ENCODE measurements at regions not wholly inside any gene's neighbourhood (a gene's known extent, or its start where the extent isn't known, plus 50 kb on each side); places are given as distances from the start of the nearest gene placed in this dataset.

DNA sequence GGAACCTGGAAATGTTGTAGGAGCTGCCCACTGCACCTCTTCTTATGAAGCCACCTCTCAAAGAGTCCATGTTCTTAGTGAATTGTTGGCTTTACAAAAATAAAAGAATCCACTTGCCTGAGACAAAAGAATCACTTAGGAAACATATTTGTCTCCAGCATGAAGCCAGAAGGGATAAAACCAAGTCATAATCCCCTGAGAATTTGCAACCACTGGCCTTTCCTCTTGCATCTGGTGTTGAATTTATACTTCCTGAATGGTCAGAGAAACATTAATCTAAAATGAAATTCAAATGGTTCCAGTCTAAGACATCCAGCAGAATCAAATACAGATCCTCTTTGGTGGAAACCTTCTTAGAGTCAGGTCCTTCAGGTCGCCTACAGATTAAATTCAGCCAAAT lies 192.5 kb upstream of the ECI2 start:
- Mint-ChIP-seq H3K36me3 (peaks cover 4% of the 10 kb centered on the region), H3K27ac (no peak overlapping the region), H3K4me1 (no peaks in the 10 kb centered on the region), H3K27me3 (no peaks in the 10 kb centered on the region), H3K9me3 (peaks cover 0 to 5% (median 0%) of the 10 kb centered on the region in 3 donors), H3K4me3 (no peak overlapping the region)

- Mint-ChIP-seq H3K4me3 (no peak overlapping the region), H3K27me3 (no peaks in the 10 kb centered on the region), H3K4me1 (no peaks in the 10 kb centered on the region), H3K9me3 (peaks cover 0 to 5% (median 0%) of the 10 kb centered on the region in 3 donors), H3K36me3 (peaks cover 4% of the 10 kb centered on the region), H3K27ac (no peak overlapping the region)
These were observed 189.4 kb upstream of the ECI2 start for GRCh38 chr6:4324746-4325145.

- H3K36me3 Mint-ChIP-seq, result peaks cover 4% of the 10 kb centered on the region
- H3K4me1 Mint-ChIP-seq, result peaks cover 0 to 3% (median 0%) of the 10 kb centered on the region in 3 donors
- H3K4me3 Mint-ChIP-seq, result no peak overlapping the region
- no peak overlapping the region for H3K27ac Mint-ChIP-seq
- H3K27me3 Mint-ChIP-seq, result peaks cover 4% of the 10 kb centered on the region
- peaks cover 0 to 5% (median 0%) of the 10 kb centered on the region in 3 donors for H3K9me3 Mint-ChIP-seq
These were observed 187.9 kb upstream of the ECI2 start for GRCh38 chr6:4323322-4323721.

GRCh38 chr6:4322846-4323309 lies 187.5 kb upstream of the ECI2 start:
- Mint-ChIP-seq H3K36me3 (peaks cover 4% of the 10 kb centered on the region), H3K4me3 (no peak overlapping the region), H3K27ac (no peak overlapping the region), H3K27me3 (peaks cover 7% of the 10 kb centered on the region), H3K9me3 (peaks cover 0 to 5% (median 0%) of the 10 kb centered on the region in 3 donors), H3K4me1 (peaks cover 0 to 3% (median 0%) of the 10 kb centered on the region in 3 donors)

DNA sequence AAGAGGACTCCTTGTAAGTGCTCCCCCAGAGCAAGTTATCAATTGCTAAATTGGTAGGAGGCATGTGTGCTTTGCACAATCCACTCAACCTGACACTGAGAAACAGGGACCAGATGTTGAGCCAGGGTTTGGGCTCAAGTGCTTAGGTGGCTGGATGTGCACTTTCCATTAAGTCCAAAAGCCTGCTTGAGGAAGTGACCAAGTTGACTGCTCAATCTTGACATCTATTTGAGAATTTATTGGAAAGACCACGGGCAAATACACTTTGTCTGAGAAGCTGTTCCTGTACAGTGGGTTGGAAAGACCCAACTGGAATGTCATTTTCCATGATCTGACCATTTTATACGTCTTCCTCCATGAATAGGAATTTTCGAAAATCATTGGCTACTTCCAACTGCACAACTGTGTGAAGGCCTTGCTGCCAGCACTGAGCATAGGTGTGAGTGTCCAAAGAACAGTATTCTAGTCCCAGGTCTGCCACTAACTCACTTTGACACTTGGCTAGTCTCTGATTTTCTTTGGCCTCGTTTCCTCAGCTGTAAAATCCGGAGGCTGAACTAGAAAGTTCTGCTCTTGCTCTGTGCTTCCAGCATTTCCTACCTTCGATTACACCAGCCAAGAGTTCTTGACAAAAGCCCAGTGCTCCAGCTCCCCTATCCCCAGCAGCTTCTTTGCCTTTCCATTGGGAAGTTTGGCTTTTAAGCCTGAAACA lies 186.9 kb upstream of the ECI2 start:
- Mint-ChIP-seq H3K9me3 (peaks cover 0 to 5% (median 0%) of the 10 kb centered on the region in 3 donors), H3K27ac (no peak overlapping the region), H3K36me3 (peaks cover 4% of the 10 kb centered on the region), H3K4me1 (peaks cover under 1 to 4% (median 1%) of the 10 kb centered on the region in 3 donors), H3K4me3 (no peak overlapping the region), H3K27me3 (peaks cover 8% of the 10 kb centered on the region)

GRCh38 chr6:4320860-4321259 lies 185.5 kb upstream of the ECI2 start:
- Mint-ChIP-seq H3K9me3 (no peaks in the 10 kb centered on the region), H3K36me3 (no peaks in the 10 kb centered on the region), H3K4me1 (peaks cover 2 to 7% (median 7%) of the 10 kb centered on the region in 3 donors), H3K27me3 (peaks cover 8% of the 10 kb centered on the region), H3K27ac (no peak overlapping the region), H3K4me3 (no peak overlapping the region)

DNA sequence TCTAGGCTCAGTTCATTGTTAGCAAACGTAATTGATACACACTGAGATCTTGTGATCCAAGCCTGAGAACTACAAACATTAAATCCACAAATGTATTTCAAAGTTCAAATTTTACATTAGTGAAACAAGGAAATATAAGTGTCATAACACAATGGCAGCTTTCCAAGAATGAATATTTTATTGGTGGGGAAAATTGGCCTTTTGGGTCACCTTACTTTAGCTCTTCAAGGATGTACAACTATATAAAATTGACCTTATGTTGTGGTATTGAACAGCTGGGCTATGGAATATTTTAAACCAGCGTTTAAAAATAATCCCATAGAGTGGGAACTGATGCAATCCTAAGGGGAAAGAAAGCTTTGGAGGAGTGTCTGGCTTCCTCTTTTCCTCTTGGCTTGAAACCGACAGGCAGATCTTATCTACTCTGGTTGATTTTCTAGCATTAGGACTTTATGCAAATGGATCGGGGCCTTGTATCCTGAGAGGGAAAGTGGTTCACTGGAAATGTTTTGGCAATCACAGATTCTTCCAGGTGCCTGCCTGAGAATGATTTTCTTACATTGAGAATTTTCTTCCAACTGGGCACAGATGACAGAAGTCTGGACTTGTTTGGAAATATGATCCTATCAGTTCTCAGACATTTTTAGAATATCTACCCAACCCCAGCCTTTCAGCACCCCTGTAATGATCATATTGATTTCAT lies 184.8 kb upstream of the ECI2 start:
- Mint-ChIP-seq H3K9me3 (peaks cover 0 to 2% (median 0%) of the 10 kb centered on the region in 3 donors), H3K36me3 (peaks cover 2% of the 10 kb centered on the region), H3K4me3 (no peak overlapping the region), H3K27ac (no peak overlapping the region), H3K27me3 (peaks cover 8% of the 10 kb centered on the region), H3K4me1 (peaks cover 2 to 7% (median 7%) of the 10 kb centered on the region in 3 donors)

- peaks cover 2% of the 10 kb centered on the region for H3K36me3 Mint-ChIP-seq
- H3K4me1 Mint-ChIP-seq, result peaks cover 2 to 7% (median 7%) of the 10 kb centered on the region in 3 donors
- H3K27me3 Mint-ChIP-seq, result peaks cover 8% of the 10 kb centered on the region
- peaks cover 2 to 5% (median 2%) of the 10 kb centered on the region in 3 donors for H3K9me3 Mint-ChIP-seq
- no peak overlapping the region for H3K27ac Mint-ChIP-seq
- H3K4me3 Mint-ChIP-seq, result no peak overlapping the region
These were observed 182.9 kb upstream of the ECI2 start for GRCh38 chr6:4318321-4318720.

DNA sequence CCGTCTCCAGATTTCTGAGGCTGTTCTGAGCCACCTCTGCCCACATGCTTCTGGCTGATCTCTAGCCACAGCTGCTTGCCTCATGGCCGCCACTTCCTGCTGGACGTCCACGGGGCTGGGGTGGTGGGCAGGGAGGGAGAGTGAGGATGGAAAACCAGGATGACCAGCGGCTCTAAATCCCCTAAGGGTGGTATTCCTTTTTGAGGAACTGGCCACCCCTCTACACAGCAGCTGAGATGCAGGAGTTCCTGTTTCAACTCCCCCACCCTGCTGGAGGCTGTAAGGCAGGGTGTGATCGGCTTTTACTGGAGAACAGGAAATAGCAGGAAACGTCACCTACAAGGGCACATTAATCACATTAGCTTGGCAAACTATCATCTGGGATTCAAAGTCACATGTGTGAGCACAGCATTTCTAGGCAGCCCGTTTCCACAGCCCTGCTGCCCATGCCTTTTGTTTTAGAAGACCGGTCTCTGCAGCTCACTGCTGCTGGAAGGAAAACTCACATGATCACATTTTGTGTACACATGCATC lies 181.6 kb upstream of the ECI2 start:
- peaks cover 2 to 7% (median 7%) of the 10 kb centered on the region in 3 donors for H3K4me1 Mint-ChIP-seq
- H3K27ac Mint-ChIP-seq, result no peak overlapping the region
- H3K9me3 Mint-ChIP-seq, result peaks cover 2 to 8% (median 7%) of the 10 kb centered on the region in 3 donors
- peaks cover 2% of the 10 kb centered on the region for H3K36me3 Mint-ChIP-seq
- H3K4me3 Mint-ChIP-seq, result peak overlapping the region in 1 of 4 donors; percentile 42
- peaks cover 8% of the 10 kb centered on the region for H3K27me3 Mint-ChIP-seq

- peaks cover 3% of the 10 kb centered on the region for H3K36me3 Mint-ChIP-seq
- H3K27me3 Mint-ChIP-seq, result peaks cover 8% of the 10 kb centered on the region
- H3K9me3 Mint-ChIP-seq, result peaks cover 8 to 25% (median 18%) of the 10 kb centered on the region in 3 donors
- no peak overlapping the region for H3K27ac Mint-ChIP-seq
- H3K4me3 Mint-ChIP-seq, result no peak overlapping the region
- H3K4me1 Mint-ChIP-seq, result peaks cover 2 to 7% (median 7%) of the 10 kb centered on the region in 3 donors
These were observed 178.9 kb upstream of the ECI2 start for GRCh38 chr6:4314201-4314707.

GRCh38 chr6:4313044-4313686 lies 177.8 kb upstream of the ECI2 start:
- Mint-ChIP-seq H3K36me3 (peaks cover 3% of the 10 kb centered on the region), H3K9me3 (peaks cover 8 to 25% (median 20%) of the 10 kb centered on the region in 3 donors), H3K27ac (no peak overlapping the region), H3K27me3 (peaks cover 4% of the 10 kb centered on the region), H3K4me1 (peaks cover 2 to 7% (median 5%) of the 10 kb centered on the region in 3 donors), H3K4me3 (no peak overlapping the region)

- Mint-ChIP-seq H3K36me3 (peaks cover 3% of the 10 kb centered on the region), H3K9me3 (peaks cover 8 to 25% (median 20%) of the 10 kb centered on the region in 3 donors), H3K27me3 (no peaks in the 10 kb centered on the region), H3K4me3 (no peak overlapping the region), H3K27ac (no peak overlapping the region), H3K4me1 (peaks cover under 1 to 5% (median 3%) of the 10 kb centered on the region in 3 donors)
These were observed 176.8 kb upstream of the ECI2 start for GRCh38 chr6:4311976-4312860.

DNA sequence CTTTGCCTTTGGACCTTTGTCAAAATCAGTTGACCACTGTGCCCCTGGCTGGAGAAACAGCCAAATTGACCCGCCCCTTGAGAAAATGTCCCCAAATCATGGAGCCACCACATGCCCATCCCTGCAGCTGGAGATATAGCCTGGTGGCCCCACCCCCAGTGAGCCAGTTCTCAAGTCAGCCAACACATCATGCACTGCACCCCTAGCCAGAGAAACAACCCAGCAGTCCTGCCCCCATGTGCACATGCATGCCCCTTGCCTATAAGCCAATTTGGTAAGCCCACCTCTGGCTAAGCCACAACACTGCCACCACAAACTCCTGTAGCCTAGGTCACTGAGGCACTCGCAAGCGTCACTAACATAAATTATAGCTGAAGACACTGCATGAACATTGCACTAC lies 174.2 kb upstream of the ECI2 start:
- peaks cover 2% of the 10 kb centered on the region for H3K36me3 Mint-ChIP-seq
- H3K27ac Mint-ChIP-seq, result no peak overlapping the region
- peaks cover 6 to 25% (median 20%) of the 10 kb centered on the region in 3 donors for H3K9me3 Mint-ChIP-seq
- peaks cover 3% of the 10 kb centered on the region for H3K27me3 Mint-ChIP-seq
- no peaks in the 10 kb centered on the region for H3K4me1 Mint-ChIP-seq
- no peak overlapping the region for H3K4me3 Mint-ChIP-seq

GRCh38 chr6:4308364-4308763 lies 173.0 kb upstream of the ECI2 start:
- Mint-ChIP-seq H3K4me3 (no peak overlapping the region), H3K9me3 (peaks cover 6 to 19% (median 18%) of the 10 kb centered on the region in 3 donors), H3K36me3 (peaks cover 5% of the 10 kb centered on the region), H3K27ac (no peak overlapping the region), H3K4me1 (no peaks in the 10 kb centered on the region), H3K27me3 (peaks cover 3% of the 10 kb centered on the region)
